Tibial artery (tissue), 4 donors: ENCODE measurements at regions not wholly inside any gene's neighbourhood (a gene's known extent, or its start where the extent isn't known, plus 50 kb on each side); places are given as distances from the start of the nearest gene placed in this dataset.

ENCODE experiments used
- DNase-seq, 2 donors: peaks; one replicate each; pipeline ENCODE4 v3.0.0-alpha.2; 2019
- H3K27ac ChIP-seq, 2 donors: fragments of 200-600 bp; sonication (generic) in 1 of 2; 1 replicate in 1 of 2; 2 replicates in 1 of 2; pipeline ENCODE4 v1.5.1; 2018 to 2019; ENCODE audit warnings: mild to moderate bottlenecking in 1 of 2
- H3K27me3 ChIP-seq, 2 donors: fragments of 200-600 bp; sonication (generic) in 1 of 2; one replicate each; pipeline versions ENCODE4 v1.5.1 to v1.6.0; 2016 to 2019
- H3K36me3 ChIP-seq, 3 donors: fragments of 200-600 bp; sonication (generic) in 2 of 3; one replicate each; pipeline ENCODE4 v1.5.1; 2016 to 2019; ENCODE audit warnings: mild to moderate bottlenecking in 2 of 3
- H3K4me1 ChIP-seq, 4 donors: fragments of 200-600 bp; sonication (generic) in 2 of 4; 1 replicate in 3 of 4; 2 replicates in 1 of 4; pipeline ENCODE4 v1.5.1; 2016 to 2019
- H3K4me3 ChIP-seq, 2 donors: fragments of 200-600 bp; sonication (generic) in 1 of 2; 1 replicate in 1 of 2; 2 replicates in 1 of 2; pipeline ENCODE4 v1.5.1; 2018 to 2019; ENCODE audit warnings: mild to moderate bottlenecking in 2 of 2
- H3K9me3 ChIP-seq, 3 donors: fragments of 200-600 bp; sonication (generic) in 1 of 3; one replicate each; pipeline ENCODE4 v1.5.1; 2016 to 2019
- intact Hi-C: fragments of 100-400 bp; cut with DNase I; formaldehyde crosslinking; loops from one replicate; pipeline ENCODE4 v1.15.0; 2023; ENCODE audit warnings: low total_unique reads
- TF ChIP-seq, protein P1 (sequence below), 2 experiments: fragments of 200-600 bp in 1 of 2; fragments of 450-650 bp in 1 of 2; IDR thresholded peaks; one replicate each; pipeline ENCODE4 v1.5.1; 2017 to 2019; ENCODE audit warnings: antibody characterized with exemption in 2 of 2, mild to moderate bottlenecking in 1 of 2, moderate library complexity in 1 of 2

DNA sequence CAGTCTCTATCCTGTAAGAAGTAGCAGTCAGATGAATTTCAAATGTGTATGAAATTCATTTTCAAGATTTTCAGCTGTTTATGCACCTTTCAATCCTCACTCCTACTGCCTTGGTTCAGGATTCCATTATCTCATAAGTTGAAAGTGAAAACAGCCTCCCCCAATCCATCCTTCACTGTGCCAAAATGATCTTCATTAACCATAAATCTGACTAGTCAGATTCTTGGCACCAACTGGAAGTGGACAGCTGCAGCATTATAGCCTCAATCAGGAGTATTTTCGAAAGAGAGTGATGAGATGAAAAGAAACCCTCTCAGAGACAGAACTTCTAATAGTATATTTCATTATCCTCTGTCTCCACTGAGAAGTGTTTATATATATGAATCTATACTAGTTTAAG is 365.3 kb upstream of the PDGFD start:
- TF ChIP-seq, protein P1, sequence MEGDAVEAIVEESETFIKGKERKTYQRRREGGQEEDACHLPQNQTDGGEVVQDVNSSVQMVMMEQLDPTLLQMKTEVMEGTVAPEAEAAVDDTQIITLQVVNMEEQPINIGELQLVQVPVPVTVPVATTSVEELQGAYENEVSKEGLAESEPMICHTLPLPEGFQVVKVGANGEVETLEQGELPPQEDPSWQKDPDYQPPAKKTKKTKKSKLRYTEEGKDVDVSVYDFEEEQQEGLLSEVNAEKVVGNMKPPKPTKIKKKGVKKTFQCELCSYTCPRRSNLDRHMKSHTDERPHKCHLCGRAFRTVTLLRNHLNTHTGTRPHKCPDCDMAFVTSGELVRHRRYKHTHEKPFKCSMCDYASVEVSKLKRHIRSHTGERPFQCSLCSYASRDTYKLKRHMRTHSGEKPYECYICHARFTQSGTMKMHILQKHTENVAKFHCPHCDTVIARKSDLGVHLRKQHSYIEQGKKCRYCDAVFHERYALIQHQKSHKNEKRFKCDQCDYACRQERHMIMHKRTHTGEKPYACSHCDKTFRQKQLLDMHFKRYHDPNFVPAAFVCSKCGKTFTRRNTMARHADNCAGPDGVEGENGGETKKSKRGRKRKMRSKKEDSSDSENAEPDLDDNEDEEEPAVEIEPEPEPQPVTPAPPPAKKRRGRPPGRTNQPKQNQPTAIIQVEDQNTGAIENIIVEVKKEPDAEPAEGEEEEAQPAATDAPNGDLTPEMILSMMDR (IDR thresholded peaks at IDR 0.05) = no peak
- Histone ChIP-seq H3K4me3 (no peak overlapping the region), H3K4me1 (peaks cover 0 to 9% (median 4%) of the 10 kb centered on the region in 4 donors), H3K27me3 (no peaks in the 10 kb centered on the region), H3K27ac (no peak overlapping the region), H3K36me3 (no peaks in the 10 kb centered on the region), H3K9me3 (no peaks in the 10 kb centered on the region)
- intact Hi-C loops = no loop called here
- DNase-seq = no peak

DNA sequence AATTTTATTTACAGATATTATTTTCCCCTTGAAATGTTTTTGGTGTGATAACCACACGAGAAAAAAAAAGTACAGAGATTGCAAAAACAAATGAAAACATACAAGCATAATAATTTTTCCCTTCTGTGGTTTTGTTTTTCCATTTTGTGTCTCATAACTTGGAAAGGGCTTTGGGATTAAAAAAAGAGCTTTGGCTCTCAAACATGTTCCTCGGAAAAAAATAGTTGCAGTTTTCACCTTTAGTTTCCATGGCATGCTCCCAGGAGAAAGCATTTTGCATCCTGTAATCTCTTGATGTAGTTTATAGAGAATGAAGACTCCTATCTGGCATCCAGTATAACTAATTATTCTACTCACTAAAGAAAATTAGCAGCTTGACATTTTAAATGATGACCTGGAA is 362.1 kb upstream of the PDGFD start:
- H3K4me1 ChIP-seq = peaks cover 0 to 9% (median 4%) of the 10 kb centered on the region in 4 donors
- TF ChIP-seq, protein P1 (IDR thresholded peaks at IDR 0.05) = no peak
- no peak for DNase-seq
- H3K27me3 ChIP-seq = no peaks in the 10 kb centered on the region
- no peak overlapping the region for H3K4me3 ChIP-seq
- no peaks in the 10 kb centered on the region for H3K36me3 ChIP-seq
- intact Hi-C loops = no loop called here
- no peak overlapping the region for H3K27ac ChIP-seq
- H3K9me3 ChIP-seq = no peaks in the 10 kb centered on the region

DNA sequence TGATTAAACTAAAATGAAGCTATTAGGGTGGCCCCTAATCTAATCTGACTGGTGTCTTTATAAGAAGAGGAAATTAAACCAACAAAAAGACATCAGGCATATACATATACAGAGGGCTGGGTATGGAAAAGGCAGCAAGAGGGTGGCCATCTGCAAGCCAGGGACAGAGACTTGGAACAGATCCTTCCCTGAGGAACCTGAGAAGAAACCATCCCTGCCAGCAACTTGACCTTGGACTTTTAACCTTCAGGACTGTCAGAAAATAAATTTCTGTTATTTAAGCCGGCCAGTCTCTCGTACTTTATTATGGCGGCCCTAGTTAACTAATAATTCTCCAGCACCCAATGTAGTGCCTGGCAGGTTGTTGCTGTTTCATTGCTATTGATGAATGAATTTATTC is 361.5 kb upstream of the PDGFD start:
- Histone ChIP-seq H3K4me1 (peaks cover 0 to 9% (median 4%) of the 10 kb centered on the region in 4 donors), H3K4me3 (no peak overlapping the region), H3K27me3 (no peaks in the 10 kb centered on the region), H3K36me3 (no peaks in the 10 kb centered on the region), H3K27ac (no peak overlapping the region), H3K9me3 (no peaks in the 10 kb centered on the region)
- no peak for DNase-seq
- intact Hi-C loops = no loop called here
- TF ChIP-seq, protein P1 (IDR thresholded peaks at IDR 0.05) = no peak

DNA sequence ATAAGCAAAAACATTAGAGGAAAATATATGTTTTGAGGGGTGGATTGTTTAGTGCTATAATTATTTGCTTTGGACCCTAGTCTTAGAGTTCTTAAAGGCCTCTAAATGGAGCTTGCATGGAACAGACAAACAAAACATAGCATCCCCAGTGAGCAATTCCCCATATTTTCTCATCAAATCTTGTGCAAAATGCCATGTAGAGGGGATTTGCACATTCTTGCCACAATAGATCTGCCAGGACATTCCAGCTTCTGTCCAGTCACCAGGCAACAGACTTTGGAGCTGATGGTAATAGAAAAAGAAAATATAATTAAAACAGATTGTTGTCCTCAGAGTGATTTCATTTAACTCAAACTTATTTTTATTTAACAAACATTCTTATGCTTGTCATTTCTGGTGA is 360.3 kb upstream of the PDGFD start:
- Histone ChIP-seq H3K9me3 (no peaks in the 10 kb centered on the region), H3K4me1 (peaks cover 0 to 9% (median 4%) of the 10 kb centered on the region in 4 donors), H3K36me3 (no peaks in the 10 kb centered on the region), H3K4me3 (no peak overlapping the region), H3K27ac (no peak overlapping the region), H3K27me3 (no peaks in the 10 kb centered on the region)
- intact Hi-C loops = no loop called here
- TF ChIP-seq, protein P1 (IDR thresholded peaks at IDR 0.05) = no peak
- no peak for DNase-seq

GRCh38 chr11:104523611-104524010 is 359.7 kb upstream of the PDGFD start:
- no peaks in the 10 kb centered on the region for H3K27me3 ChIP-seq
- H3K9me3 ChIP-seq = no peaks in the 10 kb centered on the region
- no peak overlapping the region for H3K27ac ChIP-seq
- intact Hi-C loops = no loop called here
- H3K36me3 ChIP-seq = no peaks in the 10 kb centered on the region
- DNase-seq = no peak
- no peak overlapping the region for H3K4me3 ChIP-seq
- TF ChIP-seq, protein P1 (IDR thresholded peaks at IDR 0.05) = no peak
- H3K4me1 ChIP-seq = peaks cover 0 to 9% (median 4%) of the 10 kb centered on the region in 4 donors

GRCh38 chr11:104522650-104523049 is 358.7 kb upstream of the PDGFD start:
- Histone ChIP-seq H3K27me3 (no peaks in the 10 kb centered on the region), H3K27ac (no peak overlapping the region), H3K36me3 (no peaks in the 10 kb centered on the region), H3K9me3 (no peaks in the 10 kb centered on the region), H3K4me1 (peaks cover 0 to 9% (median 4%) of the 10 kb centered on the region in 4 donors), H3K4me3 (no peak overlapping the region)
- TF ChIP-seq, protein P1 (IDR thresholded peaks at IDR 0.05) = no peak
- intact Hi-C loops = no loop called here
- no peak for DNase-seq
